ENCODE measurements at regions not wholly inside any gene's neighbourhood (a gene's known extent, or its start where the extent isn't known, plus 50 kb on each side); places are given as distances from the start of the nearest gene placed in this dataset.

DNA sequence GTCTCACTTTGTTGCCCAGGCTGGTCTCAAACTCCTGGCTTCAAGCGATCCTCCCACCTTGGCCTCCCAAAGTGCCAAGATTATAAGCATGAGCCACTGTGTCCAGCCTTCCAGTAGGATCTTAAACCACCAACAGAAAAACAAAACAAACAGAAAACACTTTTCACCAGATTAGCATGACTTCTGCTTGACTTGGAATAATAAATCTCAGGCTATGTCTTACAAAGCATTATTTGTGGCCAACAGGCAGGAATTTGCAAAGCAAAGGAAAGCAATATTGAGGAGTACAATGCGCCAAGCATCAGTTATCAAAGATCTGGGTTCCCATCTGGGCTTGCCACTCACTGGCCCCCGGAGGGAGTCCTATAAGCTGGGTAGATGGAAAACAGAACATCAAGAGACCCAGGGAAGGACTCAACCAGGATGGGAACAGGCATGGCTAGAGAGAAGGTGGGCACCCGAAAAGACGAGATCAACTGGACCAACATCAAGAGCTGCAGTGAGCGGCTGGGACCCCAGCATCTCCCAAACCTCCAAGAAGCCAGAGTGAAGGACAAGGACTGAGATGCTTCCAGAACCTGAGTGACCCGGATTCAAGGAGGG lies 101.2 kb downstream of the TMEM30B start:
- H3K36me3 Mint-ChIP-seq = no peaks in the 10 kb centered on the region
- H3K27me3 Mint-ChIP-seq (ENCODE audit: low read depth in 2 of 2) = peaks cover 19 to 35% of the 10 kb centered on the region in 2 donors
- H3K9me3 Mint-ChIP-seq = no peaks in the 10 kb centered on the region
- H3K27ac Mint-ChIP-seq = no peak overlapping the region
- no peak overlapping the region for H3K4me3 Mint-ChIP-seq
- intact Hi-C loops (cut with micrococcal nuclease) = no loop called here
- DNase-seq = no peak
- Histone ChIP-seq H3K4me3 (ENCODE audit: low read length) (no peak overlapping the region), H3K4me1 (ENCODE audit: control insufficient read depth, insufficient read depth, low read length) (no peaks in the 10 kb centered on the region), H3K36me3 (ENCODE audit: control insufficient read depth, insufficient read depth, low read length) (no peaks in the 10 kb centered on the region), H3K27ac (ENCODE audit: low read length) (no peak overlapping the region), H3K9me3 (ENCODE audit: control insufficient read depth, insufficient read depth, low read length) (no peaks in the 10 kb centered on the region), H3K27me3 (ENCODE audit: control insufficient read depth, insufficient read depth, low read length) (no peaks in the 10 kb centered on the region)
- H3K4me1 Mint-ChIP-seq = no peaks in the 10 kb centered on the region
- 89% methylated on average over 7 of the region's 7 CpGs for WGBS (ENCODE audit: insufficient coverage)
- TF ChIP-seq CTCF (IDR thresholded peaks at IDR 0.05) = no peak
- no peak for ATAC-seq

DNA sequence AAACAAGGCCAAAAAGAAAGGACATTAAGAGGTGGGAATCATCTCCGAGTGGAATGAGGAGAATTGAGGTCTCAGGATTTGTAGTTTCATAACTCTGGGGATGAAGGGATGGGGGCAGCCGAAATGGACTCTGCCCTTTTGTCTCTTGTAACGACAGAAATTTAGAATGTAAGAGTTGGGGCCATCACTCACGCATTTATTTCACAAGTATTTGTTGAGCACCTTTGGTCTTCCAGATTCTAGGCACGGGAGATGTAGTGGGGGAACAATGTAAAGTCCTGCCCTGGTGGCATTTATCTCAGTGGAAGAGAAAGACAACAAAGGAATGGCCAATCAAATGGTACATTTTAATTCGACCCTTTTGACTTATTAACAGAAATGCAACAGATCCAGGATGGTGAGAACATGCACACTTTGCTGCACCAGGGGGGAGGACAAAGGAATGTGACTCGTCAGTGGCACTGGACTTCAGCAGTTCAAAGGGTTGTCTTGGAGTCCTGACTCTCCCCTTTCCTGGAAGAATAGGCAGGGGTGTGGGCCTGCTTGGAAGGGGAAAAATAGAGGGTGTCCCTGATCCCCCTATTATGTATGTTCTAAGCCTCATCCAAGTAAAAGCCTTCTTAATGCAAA lies 102.0 kb downstream of the TMEM30B start:
- intact Hi-C loops (cut with micrococcal nuclease) = no loop called here
- H3K4me3 ChIP-seq (ENCODE audit: low read length) = no peak overlapping the region
- Mint-ChIP-seq H3K4me1 (no peaks in the 10 kb centered on the region), H3K27ac (no peak overlapping the region), H3K9me3 (no peaks in the 10 kb centered on the region), H3K4me3 (no peak overlapping the region), H3K36me3 (no peaks in the 10 kb centered on the region), H3K27me3 (ENCODE audit: low read depth in 2 of 2) (peaks cover 16 to 27% of the 10 kb centered on the region in 2 donors)
- no peak for ATAC-seq
- TF ChIP-seq CTCF (IDR thresholded peaks at IDR 0.05) = no peak
- H3K4me1 ChIP-seq (ENCODE audit: control insufficient read depth, insufficient read depth, low read length) = no peaks in the 10 kb centered on the region
- H3K27ac ChIP-seq (ENCODE audit: low read length) = no peak overlapping the region
- H3K9me3 ChIP-seq (ENCODE audit: control insufficient read depth, insufficient read depth, low read length) = no peaks in the 10 kb centered on the region
- DNase-seq = no peak
- H3K36me3 ChIP-seq (ENCODE audit: control insufficient read depth, insufficient read depth, low read length) = no peaks in the 10 kb centered on the region
- H3K27me3 ChIP-seq (ENCODE audit: control insufficient read depth, insufficient read depth, low read length) = no peaks in the 10 kb centered on the region
- WGBS (ENCODE audit: insufficient coverage) = 80% methylated on average over 7 of the region's 7 CpGs

DNA sequence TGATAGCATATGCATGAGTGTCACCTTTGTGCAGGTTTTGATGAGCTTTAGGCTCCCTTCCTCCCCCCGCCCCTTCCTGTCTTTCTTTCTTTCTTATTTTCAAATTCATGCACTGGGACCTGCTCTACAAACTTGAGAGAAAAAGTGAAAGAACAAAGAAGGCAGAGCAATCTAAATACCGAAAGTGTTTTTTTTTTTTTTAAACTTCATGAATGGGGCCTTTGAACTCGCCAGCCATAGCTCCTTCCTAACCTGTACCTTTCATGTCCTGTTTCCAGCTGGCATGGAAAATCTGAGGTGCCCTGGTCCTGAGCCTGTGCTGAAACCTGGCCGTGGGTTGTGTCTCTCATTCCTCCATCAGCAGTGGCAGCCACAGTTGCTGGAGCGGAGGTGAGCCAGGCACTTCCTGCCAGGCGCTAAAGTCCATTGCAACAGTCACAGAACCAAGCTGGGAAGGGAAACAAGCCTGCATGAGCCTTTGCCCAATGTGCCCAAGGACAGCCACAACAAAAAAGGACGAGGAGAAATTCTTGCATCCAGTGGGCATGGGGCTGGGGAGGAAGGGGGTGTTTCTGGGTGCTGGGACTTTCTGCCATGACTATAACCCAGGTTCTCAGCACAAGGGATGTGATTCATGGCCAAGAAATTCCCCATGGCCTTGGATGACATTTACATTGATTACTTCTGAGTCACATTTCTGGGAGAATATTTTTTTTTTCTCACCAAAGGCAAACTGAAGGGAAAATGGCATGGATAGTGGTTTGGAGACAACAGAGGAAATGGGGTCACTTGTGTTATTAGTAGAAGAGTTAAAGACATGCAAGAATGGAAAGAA lies 102.7 kb downstream of the TMEM30B start:
- no peak overlapping the region for H3K4me3 ChIP-seq (ENCODE audit: low read length)
- intact Hi-C loops (cut with micrococcal nuclease) = no loop called here
- Mint-ChIP-seq H3K27ac (no peak overlapping the region), H3K9me3 (no peaks in the 10 kb centered on the region), H3K36me3 (no peaks in the 10 kb centered on the region), H3K4me3 (no peak overlapping the region), H3K4me1 (no peaks in the 10 kb centered on the region), H3K27me3 (ENCODE audit: low read depth in 2 of 2) (peaks cover 16 to 22% of the 10 kb centered on the region in 2 donors)
- H3K27ac ChIP-seq (ENCODE audit: low read length) = no peak overlapping the region
- H3K4me1 ChIP-seq (ENCODE audit: control insufficient read depth, insufficient read depth, low read length) = no peaks in the 10 kb centered on the region
- no peak for ATAC-seq
- peak in 1 of 2 donors; percentile 5 for DNase-seq
- TF ChIP-seq CTCF (IDR thresholded peaks at IDR 0.05) = no peak
- no peaks in the 10 kb centered on the region for H3K27me3 ChIP-seq (ENCODE audit: control insufficient read depth, insufficient read depth, low read length)
- no peaks in the 10 kb centered on the region for H3K36me3 ChIP-seq (ENCODE audit: control insufficient read depth, insufficient read depth, low read length)
- no peaks in the 10 kb centered on the region for H3K9me3 ChIP-seq (ENCODE audit: control insufficient read depth, insufficient read depth, low read length)
- 80% methylated on average over 7 of the region's 7 CpGs for WGBS (ENCODE audit: insufficient coverage)
